COLO829 (cell line): ENCODE measurements at regions not wholly inside any gene's neighbourhood (a gene's known extent, or its start where the extent isn't known, plus 50 kb on each side); places are given as distances from the start of the nearest gene placed in this dataset.

Experiments
- DNase-seq: peaks from one replicate; pipeline ENCODE4 v3.0.0; 2012; ENCODE audit warnings: low spot score

DNA sequence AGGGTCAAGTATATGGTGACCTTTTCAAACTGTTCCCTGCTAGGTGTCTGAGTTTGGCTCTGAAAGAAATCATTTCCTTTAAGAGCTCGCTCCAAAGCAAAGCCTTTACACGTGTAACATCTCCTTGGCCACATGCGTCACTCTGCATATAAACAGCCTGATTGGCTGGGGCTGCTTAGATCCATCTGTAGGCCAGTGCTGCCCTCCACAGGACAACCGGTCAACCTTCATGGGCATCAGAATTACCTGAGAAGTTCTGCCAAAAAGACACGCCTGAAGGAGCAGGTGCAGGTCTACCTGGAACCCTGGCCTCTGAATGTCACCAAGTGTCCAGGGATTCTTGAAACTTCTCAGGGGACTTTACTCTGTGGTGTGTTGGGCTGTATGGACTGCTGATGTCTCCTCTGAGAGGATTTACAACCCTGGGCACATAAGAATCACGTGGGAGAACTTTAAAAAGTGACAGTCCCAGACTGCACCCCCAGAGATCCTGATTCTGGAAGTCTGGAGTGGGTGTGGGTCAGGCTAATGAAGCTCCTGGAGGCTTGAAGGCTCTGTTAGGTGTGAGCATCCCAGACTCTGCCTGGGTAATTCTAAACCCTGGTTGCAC lies 497.6 kb downstream of the GADD45G start:
- DNase-seq, result peak; percentile 41

DNA sequence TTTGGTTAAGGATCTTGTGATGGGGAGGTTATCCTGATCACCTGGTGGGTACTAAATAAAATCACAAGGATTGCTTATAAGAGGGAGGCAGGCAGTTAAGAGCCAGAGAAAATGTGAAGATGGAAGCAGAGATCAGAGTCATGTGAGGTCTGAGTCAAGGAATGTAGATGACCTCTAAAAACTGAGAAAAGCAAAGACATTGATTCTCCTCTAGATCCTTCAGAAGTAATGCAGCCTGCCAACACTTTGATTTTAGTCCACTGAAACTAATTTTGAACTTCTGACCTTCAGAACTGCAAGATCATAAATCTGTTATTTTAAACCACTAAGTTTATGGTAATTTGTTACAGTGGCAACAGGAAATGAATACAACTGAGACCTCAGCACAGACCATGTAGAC lies 499.0 kb downstream of the GADD45G start:
- no peak for DNase-seq

DNA sequence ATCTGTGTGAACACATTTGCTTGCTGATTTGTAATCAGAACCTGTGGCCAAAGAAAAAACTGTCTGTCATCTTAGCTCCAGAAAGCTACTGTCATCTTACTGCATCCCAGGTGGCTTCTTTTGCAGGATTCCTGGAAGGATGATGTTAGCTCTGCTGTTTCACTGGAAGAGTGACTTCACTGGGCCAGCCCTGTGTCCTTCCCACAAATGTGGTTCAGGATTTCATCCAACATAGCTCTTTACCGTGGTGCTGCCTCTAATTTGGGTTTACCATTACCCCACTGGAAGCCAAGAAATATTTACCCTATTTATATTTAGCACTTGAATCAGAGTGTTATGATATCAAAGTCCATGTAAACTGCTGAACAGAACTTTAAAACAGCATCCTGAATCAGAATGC lies 501.0 kb downstream of the GADD45G start:
- no peak for DNase-seq

GRCh38 chr9:90107040-90107725 lies 502.4 kb downstream of the GADD45G start:
- no peak for DNase-seq

DNA sequence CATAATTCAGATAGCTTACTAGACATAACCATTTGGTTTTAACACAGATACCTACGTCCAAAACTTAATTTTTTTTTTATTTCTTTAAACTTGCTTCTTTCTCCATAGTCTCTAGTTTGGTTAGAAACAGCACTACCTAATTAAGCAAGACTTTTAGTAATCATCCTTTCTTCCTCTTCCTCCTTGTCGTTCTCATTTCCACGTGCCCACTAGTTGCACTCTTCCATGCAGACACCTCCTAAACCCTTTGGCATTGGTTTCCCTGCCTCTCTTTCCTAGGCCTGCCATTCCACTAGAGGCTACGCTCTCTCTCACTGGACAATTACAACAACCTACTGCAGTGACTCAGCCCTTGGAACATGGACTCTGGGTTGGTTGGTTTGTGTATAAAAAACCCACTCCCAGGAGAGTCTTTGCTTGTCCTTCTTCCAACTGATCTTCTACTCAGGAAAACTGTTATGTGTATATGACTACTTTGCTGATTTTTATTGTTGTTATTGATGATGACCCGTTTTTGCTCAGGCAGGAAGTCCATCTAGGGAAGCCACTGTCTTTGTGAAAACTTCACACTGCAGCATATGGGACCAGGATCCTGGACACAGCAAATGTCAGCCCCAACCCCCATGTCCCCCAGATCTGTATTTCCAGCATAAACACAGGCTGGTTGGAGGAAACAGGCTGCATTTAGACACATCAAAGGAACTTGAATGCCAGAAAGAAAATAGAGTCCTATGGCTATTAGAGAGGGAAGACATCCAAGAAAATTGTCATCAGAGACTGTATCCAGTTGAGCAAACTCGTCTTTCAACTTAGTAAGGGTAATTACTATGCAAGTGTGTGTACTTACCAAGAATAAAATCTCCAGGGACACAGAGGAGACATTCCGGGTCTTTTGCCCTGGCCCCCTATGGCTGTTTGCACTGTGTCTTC lies 503.2 kb downstream of the GADD45G start:
- no peak for DNase-seq

GRCh38 chr9:90112788-90113187 lies 508.0 kb downstream of the GADD45G start:
- DNase-seq, result no peak

DNA sequence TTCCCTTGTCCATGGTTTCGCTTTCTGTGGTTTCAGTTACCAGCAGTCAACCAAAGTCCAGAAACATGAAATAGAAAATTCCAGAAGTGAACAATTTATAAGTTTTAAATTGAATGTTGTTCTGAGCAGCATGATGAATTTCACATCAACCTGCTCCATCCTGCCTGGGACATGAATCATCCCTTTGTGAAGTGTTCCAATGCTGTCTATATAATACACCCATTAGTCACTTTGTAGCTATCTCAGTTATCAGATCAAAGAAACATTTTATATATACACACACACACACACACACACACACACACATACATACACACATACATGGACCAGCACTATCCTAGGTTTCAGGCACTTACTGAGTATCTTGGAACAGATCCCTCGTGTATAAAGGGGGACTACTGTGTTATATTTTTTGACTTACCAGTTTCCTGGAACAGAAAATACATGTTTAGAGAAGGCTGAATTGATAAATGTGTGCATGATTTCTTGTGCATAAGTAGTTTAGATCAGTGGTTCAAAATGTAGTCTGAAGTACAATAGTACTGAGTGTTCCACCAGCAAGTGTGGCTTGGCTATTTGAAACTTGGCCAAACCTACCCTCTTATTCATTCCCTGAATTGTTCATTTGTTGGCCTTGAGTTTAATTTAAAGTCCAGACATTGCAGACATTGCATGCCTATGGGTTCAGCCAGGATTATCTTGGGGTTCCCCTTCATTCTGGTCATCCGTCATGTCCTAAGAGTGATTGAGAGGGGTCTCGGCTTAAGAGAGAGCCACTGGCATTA lies 510.0 kb downstream of the GADD45G start:
- no peak for DNase-seq

DNA sequence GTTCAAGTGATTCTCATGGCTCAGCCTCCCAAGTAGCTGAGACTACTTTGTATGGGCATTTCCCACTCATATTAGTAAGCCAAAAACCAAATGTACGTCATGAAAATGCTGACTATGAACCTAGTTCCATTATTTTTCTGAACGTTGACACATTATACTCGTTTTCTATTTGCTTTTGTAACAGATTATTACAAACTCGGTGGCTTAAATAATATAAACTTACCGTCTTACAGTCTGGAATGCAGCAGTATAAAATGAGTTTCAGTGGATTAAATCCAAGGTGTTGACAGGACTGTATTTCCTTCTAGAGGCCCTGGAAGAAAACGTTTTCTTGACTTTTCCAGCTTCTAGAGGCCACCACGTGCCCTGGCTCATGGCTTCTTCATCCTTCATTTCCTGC lies 517.0 kb downstream of the GADD45G start:
- DNase-seq, result no peak

DNA sequence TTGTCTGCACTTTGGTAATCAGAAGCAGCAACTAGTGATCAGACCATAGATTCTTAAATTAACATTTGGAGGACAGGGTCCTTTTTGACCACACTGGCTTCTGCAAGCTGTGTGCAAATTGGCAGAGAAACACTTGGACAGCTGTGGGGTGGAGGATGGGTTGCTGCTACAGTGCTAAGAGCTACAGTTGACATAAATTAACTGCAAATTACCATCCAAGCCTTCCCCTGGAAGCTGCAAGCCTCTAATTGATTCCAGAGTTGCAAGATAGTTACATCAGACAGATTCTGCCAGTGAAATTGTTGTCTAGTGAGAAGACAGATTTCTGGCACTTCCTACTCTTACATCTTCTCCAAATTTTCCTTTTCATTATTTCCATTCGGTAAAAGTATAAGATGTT lies 517.7 kb downstream of the DIRAS2 start:
- no peak for DNase-seq

GRCh38 chr9:90127923-90128322 lies 514.7 kb downstream of the DIRAS2 start:
- DNase-seq, result no peak

DNA sequence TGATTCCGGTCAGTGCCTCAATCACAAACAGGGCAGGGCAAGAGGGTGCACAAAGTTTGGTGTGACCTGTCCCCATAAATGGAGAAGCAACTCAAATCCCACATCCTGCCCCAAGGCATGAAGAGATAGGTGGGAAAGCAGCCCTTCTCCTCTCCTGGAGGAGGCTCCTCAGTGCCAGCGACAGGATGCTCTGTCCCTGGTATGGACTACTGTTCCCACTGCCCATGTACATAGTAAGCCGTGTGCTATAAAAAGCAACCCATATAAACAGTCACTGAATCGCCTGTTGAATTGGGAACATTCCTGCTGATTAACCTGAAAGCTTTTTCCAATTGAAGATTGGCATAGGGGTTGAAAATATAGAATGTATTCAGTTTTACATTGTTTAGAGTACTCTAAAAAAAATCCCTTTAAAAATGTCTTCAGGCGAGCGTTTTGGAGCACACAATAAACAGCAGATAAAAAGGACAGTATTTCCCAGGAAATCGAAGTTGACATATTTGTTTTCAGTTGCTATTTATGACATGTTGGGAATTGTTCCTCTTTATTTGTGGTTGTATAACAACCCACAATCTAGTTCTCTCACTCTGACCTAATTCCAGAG lies 513.9 kb downstream of the DIRAS2 start:
- DNase-seq, result no peak

DNA sequence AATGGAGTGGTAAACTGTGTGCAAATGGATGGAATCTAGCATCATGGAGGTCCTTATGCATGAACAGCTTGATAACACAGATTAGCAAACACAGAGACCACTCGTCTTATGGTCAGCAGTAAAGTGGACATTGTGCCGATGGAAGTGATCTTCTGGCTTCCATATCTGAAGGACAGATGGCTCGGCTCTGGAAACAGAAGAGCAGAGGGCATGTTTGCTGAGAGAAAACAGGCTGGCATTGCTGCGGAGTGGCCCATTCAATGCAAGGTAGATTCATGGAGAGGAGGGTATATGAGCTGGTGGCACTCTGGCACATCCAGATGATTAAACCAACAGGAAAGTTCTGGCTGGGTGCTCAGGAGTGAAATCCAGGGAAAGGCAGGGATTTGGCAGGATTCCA lies 513.2 kb downstream of the DIRAS2 start:
- DNase-seq, result no peak

DNA sequence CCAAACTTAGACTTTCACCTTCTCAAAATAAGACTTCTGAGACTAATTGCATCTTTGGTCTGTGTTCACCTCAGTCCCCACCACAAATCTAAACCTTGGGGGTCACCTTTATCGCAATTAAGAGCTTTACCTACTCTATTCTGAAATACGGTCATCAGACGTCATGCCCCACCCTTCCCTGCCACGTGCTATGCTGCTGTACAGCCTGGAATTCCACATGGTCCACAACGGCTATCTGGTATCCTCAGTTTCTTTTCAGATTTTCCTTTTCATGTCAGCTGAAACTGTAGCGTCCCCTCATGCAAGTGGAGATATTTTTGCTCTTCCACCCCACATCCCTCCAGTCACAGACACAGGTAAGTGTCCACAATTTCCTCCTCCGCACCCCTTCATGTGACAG lies 511.1 kb downstream of the DIRAS2 start:
- DNase-seq, result no peak

DNA sequence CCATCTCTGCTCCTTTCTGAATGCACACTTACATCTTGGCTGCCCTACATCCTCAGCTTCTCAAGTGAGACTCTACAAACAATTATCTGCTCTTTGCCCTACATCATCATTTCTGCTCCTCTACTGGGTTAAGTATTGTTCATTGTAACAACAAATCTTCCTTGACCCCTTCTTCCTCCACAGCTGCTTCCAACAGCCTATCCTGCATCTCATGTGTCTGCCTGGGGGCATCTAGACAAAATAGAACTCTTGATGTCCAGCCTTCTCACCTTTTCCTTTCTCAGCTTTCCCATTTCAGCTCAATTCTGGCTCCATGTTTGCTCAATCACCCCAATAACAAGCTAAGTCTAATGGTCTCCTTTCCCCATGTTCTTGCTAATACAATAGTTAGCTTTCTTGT lies 509.8 kb downstream of the DIRAS2 start:
- DNase-seq, result no peak

DNA sequence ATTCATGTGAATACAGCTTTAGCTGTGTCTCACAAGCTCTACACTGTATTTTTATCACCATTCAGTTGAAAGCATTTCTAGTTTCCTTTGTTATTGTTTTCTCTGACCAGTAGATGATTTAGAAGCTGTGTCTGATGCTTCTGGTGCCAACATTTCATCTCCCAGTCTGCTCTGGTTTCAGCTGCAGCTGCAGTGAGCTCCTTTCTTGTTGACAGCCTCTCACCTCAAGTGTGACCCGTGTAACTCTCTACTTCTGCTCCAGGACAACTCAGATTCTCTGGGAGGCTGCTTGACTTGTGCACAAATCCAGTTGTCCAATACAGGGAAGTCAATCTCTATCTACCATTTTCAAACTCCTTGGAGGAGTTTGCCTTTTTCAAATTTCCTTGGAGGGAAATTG lies 504.8 kb downstream of the DIRAS2 start:
- DNase-seq, result no peak

- DNase-seq, result no peak
Observed at GRCh38 chr9:90140131-90140818, 502.3 kb downstream of the DIRAS2 start.

GRCh38 chr9:90141723-90142122 lies 500.9 kb downstream of the DIRAS2 start:
- peak; percentile 13 for DNase-seq

DNA sequence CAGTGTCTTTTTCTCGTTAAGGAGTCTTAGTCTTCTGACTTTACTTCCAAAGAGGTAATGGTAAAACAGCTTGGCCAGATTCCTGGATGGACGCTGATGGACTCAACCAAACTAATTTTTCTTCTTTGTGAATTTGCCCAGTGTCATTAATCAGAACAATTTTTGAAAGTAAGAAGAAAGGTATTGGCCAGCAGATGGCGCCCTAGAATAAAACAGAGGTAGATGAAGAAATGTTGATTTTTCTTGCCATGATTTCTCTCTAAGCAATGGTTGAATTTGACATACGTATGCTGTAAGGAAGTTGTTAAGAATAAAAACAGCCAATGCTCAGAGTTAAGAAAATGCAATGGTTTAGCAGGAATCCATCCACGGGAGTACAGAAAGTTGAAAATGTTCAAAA lies 500.0 kb downstream of the DIRAS2 start:
- peak; percentile 22 for DNase-seq

- no peak for DNase-seq
Observed at GRCh38 chr9:90147426-90147825, 495.2 kb downstream of the DIRAS2 start.

DNA sequence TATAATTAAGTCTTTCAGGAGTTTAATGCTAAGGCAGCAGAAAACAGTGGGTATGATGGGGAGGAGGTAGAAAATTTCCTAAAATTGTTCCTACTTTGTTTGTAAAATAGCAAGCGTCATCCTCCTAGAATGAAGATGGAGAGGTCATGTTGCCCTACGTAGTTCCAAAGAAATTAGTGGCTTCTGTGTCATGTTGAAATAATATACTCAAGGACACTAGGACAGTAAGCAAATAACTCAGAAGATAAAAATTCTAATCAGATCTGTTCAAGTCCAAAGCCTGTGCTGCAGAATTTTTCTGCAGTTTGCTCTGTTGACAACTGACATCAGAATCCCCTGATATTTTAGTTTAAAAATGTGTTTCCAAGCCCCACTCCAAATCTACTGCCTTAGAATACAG lies 486.3 kb downstream of the DIRAS2 start:
- DNase-seq, result no peak

DNA sequence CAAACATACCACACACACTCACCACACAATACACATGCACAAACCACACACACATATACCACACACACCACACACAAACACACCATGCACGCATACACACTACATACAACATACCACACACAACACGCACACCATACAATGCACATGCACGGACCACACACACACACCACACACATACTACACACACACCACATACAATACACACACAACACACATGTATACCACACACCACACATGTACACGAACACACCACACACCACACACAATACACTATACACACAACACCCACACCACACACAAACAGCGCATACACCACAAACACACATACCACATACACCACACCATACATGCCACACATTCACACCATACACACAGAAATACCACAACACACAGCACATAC lies 480.3 kb downstream of the DIRAS2 start:
- no peak for DNase-seq
